Endothelial cell (in vitro differentiated cells): ENCODE measurements at regions not wholly inside any gene's neighbourhood (a gene's known extent, or its start where the extent isn't known, plus 50 kb on each side); places are given as distances from the start of the nearest gene placed in this dataset.

Experiments used
- DNase-seq: peaks from one replicate; pipeline ENCODE4 v3.0.0; 2021; ENCODE audit warnings: low spot score
- H3K27ac Mint-ChIP-seq: one replicate; pipeline ENCODE4 v1.8.0; 2021; ENCODE audit warnings: mixed read lengths, inconsistent platforms; ENCODE audit not compliant: unreplicated experiment
- H3K27me3 Mint-ChIP-seq: one replicate; pipeline ENCODE4 v1.8.0; 2021; ENCODE audit warnings: mild to moderate bottlenecking, moderate library complexity, mixed read lengths, inconsistent platforms; ENCODE audit not compliant: unreplicated experiment
- H3K36me3 Mint-ChIP-seq: one replicate; pipeline ENCODE4 v1.8.0; 2021; ENCODE audit warnings: mild to moderate bottlenecking, low read depth, mixed read lengths, inconsistent platforms; ENCODE audit not compliant: unreplicated experiment
- H3K4me1 Mint-ChIP-seq: one replicate; pipeline ENCODE4 v1.8.0; 2021; ENCODE audit warnings: mild to moderate bottlenecking, mixed read lengths, inconsistent platforms; ENCODE audit not compliant: unreplicated experiment
- H3K4me3 Mint-ChIP-seq: one replicate; pipeline ENCODE4 v1.8.0; 2021; ENCODE audit warnings: mild to moderate bottlenecking, mixed read lengths, inconsistent platforms; ENCODE audit not compliant: unreplicated experiment
- H3K9me3 Mint-ChIP-seq: one replicate; pipeline ENCODE4 v1.8.0; 2021; ENCODE audit warnings: mixed read lengths, inconsistent platforms; ENCODE audit not compliant: unreplicated experiment
- TF ChIP-seq, protein P1 (sequence below): fragments of 200-600 bp; sonication (generic); IDR thresholded peaks from one replicate; pipeline ENCODE4 v1.5.0; 2021; ENCODE audit warnings: antibody characterized with exemption; ENCODE audit not compliant: unreplicated experiment

DNA sequence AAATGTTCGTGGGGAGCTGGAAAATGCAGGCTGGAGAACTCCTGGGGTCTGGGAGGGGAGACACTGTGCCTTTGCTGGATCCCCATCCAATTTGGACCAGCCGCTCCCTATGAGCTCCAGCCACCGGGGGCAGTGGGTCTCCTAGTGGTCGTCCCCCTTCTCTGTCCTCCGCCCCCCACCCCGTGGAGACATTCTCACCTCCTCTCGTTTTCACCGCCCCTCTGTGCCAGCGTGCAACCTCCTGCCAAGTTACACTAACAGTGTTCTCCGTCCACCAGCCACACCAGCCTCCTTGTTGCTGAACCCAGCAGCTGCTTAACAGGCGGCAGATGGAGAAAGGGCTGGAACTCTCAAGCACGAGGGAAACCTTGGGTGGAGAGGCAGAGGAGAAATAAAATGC lies 67.4 kb upstream of the SOX9 start:
- Mint-ChIP-seq H3K27me3 (no peaks in the 10 kb centered on the region), H3K9me3 (no peaks in the 10 kb centered on the region), H3K4me3 (no peak overlapping the region), H3K4me1 (no peaks in the 10 kb centered on the region), H3K27ac (no peak overlapping the region), H3K36me3 (no peaks in the 10 kb centered on the region)
- no peak for DNase-seq
- TF ChIP-seq, protein P1, sequence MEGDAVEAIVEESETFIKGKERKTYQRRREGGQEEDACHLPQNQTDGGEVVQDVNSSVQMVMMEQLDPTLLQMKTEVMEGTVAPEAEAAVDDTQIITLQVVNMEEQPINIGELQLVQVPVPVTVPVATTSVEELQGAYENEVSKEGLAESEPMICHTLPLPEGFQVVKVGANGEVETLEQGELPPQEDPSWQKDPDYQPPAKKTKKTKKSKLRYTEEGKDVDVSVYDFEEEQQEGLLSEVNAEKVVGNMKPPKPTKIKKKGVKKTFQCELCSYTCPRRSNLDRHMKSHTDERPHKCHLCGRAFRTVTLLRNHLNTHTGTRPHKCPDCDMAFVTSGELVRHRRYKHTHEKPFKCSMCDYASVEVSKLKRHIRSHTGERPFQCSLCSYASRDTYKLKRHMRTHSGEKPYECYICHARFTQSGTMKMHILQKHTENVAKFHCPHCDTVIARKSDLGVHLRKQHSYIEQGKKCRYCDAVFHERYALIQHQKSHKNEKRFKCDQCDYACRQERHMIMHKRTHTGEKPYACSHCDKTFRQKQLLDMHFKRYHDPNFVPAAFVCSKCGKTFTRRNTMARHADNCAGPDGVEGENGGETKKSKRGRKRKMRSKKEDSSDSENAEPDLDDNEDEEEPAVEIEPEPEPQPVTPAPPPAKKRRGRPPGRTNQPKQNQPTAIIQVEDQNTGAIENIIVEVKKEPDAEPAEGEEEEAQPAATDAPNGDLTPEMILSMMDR = no peak

DNA sequence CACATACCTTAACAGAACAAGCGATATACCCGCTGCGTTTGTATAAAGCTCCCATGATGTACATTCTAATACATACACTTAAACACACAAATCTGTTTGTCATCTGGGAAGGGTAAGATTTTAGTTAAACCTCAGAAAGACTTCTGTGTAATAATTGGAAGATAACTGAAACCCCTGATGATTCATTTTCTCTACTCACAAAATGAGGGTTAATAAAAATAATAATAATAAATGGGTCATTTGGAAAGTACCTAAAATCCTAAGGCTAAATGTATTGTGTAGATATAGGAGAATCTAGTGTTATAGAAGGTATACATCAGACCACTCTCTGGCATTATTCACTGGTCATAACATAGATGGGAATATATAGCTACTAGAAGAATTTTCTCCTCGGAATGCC lies 64.7 kb upstream of the SOX9 start:
- Mint-ChIP-seq H3K27me3 (no peaks in the 10 kb centered on the region), H3K9me3 (no peaks in the 10 kb centered on the region), H3K4me3 (no peak overlapping the region), H3K36me3 (no peaks in the 10 kb centered on the region), H3K27ac (no peak overlapping the region), H3K4me1 (no peaks in the 10 kb centered on the region)
- no peak for DNase-seq
- TF ChIP-seq, protein P1 = no peak

DNA sequence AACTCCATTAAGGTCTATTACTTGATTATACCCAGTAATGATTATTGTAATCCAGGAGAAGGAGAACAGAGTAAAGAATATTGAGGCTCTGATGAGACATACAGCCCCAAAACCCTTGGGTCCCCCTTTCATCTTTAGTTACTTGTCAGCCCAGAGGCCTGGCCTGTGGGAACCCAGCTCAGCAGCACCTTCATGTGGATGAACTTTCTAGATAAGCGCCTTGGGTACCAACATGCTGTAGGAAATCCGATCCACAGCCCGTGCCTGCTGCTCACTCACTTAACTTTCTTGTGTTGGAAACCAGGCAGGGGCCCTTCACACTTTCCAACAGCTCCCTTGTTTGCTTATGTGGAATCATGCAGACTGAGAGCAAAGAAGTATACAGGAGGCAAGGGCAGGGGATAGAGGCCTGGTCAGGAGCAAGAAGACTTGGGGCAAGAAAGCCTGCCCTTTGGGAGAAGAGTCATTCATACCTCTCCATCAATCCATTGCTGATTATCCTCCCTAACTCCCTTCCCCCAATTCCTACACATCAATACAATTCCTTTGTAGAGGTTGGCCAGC lies 64.0 kb upstream of the SOX9 start:
- no peaks in the 10 kb centered on the region for H3K9me3 Mint-ChIP-seq

DNA sequence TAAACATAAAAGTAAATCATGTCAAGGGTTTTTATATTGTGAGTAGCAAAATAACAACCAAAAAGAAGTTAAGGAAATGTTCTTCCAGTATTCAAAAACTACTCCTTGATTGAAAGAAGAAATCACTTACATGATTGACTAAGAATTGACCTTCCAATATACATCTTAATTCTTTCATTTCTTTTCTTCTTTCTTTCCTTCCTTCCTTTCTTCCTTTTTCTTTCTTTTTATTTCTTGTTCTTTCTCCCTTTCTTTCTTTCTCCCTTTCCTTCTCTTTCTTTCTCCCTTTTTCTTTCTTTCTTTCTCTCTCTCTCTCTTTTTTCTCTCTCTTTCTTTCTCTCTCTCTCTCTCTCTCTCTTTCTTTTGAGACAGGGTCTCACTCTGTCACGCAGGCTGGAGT lies 60.7 kb upstream of the SOX9 start:
- no peak overlapping the region for H3K4me3 Mint-ChIP-seq
- TF ChIP-seq, protein P1 = no peak
- H3K36me3 Mint-ChIP-seq = no peaks in the 10 kb centered on the region
- no peaks in the 10 kb centered on the region for H3K9me3 Mint-ChIP-seq
- DNase-seq = no peak
- no peak overlapping the region for H3K27ac Mint-ChIP-seq
- H3K4me1 Mint-ChIP-seq = no peaks in the 10 kb centered on the region
- no peaks in the 10 kb centered on the region for H3K27me3 Mint-ChIP-seq

More for the DNA sequence above, 64.0 kb upstream of the SOX9 start:
- Mint-ChIP-seq H3K4me3 (no peak overlapping the region), H3K27ac (no peak overlapping the region), H3K4me1 (no peaks in the 10 kb centered on the region), H3K27me3 (no peaks in the 10 kb centered on the region), H3K36me3 (no peaks in the 10 kb centered on the region)
- DNase-seq = no peak
- TF ChIP-seq, protein P1 = no peak

DNA sequence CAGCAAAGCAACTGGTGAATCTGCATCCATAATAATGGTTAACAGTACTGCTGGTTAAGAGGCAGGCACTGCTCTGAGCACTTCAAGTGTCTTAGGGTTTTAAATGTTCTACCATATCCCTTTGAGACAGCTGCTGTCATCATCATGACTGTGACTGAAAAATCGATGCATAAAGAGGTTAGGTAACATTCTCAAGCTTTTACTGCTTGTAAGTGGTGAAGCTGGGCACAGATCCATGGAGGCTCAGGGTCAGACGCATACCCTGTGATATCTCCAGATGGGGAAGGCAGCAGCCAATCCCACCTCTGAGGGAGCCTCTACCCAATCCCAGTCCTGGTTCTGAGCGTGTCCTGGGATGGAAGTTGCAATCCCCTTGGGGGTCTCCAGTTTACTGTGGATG lies 57.6 kb upstream of the SOX9 start:
- H3K36me3 Mint-ChIP-seq = no peaks in the 10 kb centered on the region
- TF ChIP-seq, protein P1 = no peak
- H3K9me3 Mint-ChIP-seq = no peaks in the 10 kb centered on the region
- peaks cover 1% of the 10 kb centered on the region for H3K27me3 Mint-ChIP-seq
- H3K4me3 Mint-ChIP-seq = no peak overlapping the region
- no peak for DNase-seq
- H3K27ac Mint-ChIP-seq = no peak overlapping the region
- H3K4me1 Mint-ChIP-seq = no peaks in the 10 kb centered on the region
